Activated CD4-positive, alpha-beta T cell treated with anti-CD3 and anti-CD28 coated beads, Interleukin-2, Interleukin-4, amounts not matched to agents 100 ng/mL and 50 ng/mL, durations not matched to agents 16 hours and 8 hours (primary cell): ENCODE measurements at regions not wholly inside any gene's neighbourhood (a gene's known extent, or its start where the extent isn't known, plus 50 kb on each side); places are given as distances from the start of the nearest gene placed in this dataset.
"Not testable (repeated sequence)": the region's sequence is repeated elsewhere in the genome, so short reads cannot be mapped to it uniquely, and the experiment has no call there.

Experiments used
- DNase-seq: peaks from one replicate; pipeline ENCODE4 v3.0.0-alpha.2; 2020; ENCODE audit warnings: low spot score

DNA sequence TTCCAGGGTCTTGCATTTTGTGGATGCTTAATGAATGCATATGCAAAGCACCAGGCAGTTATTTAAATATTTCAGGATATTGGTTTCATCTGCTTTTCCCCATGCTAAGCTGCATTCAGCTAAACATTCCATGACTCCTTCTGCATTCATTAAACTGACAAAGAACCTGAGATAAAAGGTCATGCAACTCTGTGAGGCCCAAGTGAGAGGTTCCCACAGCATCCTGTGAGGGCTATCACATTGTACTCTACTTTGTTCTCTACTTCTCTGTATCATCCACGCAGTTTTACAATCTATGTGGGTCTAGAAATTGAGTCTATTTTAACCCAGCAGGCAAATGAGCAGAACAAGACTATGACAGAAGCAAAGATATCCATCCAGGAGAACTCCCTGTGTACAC lies 86.4 kb upstream of the PRSS16 start:
- no peak for DNase-seq

DNA sequence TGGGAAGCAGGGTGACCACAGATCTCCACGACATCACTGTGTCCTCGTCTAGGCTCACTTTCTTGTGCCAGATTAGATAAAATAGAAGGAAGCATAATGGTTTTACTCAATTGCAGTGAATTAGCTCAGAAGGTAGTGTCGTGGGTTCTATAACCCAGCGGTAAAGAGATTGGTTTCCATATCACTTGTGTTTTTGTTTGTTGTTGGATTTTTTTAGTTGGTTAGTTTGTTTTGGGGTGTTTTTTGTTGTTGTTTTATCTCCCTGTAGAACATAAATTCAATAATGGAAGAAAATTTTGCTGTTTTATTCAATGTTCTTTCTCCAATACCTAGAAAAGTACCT lies 85.9 kb upstream of the PRSS16 start:
- DNase-seq: no peak

DNA sequence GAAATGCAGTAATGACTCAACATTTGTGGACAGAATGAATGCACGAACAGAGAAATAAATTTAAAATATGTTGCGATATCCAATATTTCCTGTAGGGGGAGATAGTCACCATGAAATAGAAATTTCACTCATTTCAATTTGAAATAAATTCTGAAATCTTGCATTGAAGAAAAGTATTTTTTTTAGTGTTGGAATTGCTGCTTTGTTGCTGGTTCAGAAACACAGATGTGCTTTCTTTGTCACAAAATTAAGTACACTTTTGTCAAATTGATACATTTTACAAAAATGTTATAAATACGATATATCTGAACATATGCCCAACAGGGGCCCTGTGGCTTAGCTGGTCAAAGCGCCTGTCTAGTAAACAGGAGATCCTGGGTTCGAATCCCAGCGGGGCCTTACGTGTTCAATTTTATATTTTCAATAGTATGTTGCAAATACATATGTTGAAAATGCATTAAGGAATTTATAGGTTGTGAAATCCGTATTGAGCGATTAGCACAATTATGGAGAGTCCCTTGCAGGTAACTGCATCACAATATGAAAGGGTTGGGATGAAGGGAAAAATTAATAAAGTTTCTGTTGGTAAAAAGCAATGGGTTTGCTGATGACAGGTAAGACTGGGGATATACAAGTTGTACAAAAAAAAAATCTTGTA lies 85.4 kb upstream of the PRSS16 start:
- DNase-seq: peak; percentile 67

DNA sequence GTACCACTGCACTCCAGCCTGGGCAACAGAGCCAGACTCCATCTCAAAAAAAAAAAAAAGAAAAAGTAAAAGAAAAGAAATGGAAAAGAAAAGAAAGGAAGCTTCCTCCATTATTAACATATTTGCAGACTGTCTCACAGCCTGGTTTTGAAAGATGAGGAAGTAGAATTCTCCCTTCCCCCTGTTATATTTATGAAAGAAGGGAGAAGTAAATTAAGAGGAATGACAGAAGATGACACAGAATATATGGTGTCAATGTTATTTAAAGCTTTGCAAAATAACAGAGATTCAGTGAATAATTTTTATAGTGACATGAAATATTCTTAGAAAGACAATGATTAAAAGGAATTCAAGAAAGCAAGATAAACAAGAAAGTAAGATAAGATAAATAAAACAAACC lies 83.7 kb upstream of the PRSS16 start:
- DNase-seq: no peak

DNA sequence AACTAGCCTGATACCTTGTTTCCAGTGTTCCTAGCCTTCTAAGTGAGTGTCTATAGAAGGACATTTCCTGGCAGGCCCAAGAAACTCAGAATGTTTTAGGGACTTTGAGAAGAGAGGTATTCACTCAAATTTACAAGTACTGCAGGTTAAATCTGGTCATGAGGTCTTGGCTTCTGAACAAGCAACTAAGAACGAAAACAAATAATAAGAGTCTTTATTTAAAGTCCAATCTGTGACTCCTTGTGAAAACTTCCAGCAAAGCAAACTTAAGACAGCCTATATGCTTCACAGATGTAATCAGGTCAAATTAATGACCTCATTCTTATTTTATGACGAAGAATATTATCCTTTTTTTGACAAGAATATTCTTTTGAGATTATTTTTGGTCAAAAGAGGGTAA lies 79.4 kb upstream of the PRSS16 start:
- DNase-seq: no peak

DNA sequence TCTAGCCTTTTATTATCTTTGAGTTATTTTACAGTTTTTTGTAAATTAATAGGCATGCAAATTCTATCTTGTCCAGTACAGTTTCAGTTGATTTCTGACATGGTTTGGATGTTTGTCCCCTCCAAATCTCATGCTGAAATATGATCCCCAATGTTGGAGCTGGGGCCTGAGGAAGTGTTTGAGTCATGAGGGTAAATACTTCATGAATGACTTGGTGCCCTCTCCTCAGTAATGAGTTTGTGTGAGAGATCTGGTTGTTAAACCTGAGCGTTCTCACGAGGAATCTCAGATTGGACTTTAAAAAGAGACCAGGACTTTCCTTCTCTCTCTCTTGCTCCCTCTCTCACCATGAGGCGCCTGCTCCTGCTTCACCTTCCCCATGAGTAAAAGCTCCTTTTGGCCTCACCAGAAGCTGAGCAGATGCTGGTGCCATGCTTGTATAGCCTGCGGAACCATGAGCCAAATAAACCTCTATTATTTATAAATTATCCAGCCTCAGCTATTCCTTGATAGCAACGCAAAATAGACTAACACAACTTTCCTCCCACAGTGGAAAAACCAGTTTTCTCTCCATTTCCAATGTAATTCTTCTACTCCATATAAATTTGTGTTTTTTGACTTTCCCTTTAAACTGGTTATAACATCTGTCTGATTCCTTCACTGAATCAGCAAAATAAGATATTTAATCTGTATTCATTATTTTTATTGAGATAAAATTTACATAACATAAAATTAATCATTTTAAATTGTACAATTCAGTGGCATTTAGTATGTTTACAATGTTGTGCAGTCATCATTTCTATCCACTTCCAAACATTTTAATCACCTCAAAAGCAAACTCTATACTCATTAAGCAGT lies 78.7 kb upstream of the PRSS16 start:
- no peak for DNase-seq

DNA sequence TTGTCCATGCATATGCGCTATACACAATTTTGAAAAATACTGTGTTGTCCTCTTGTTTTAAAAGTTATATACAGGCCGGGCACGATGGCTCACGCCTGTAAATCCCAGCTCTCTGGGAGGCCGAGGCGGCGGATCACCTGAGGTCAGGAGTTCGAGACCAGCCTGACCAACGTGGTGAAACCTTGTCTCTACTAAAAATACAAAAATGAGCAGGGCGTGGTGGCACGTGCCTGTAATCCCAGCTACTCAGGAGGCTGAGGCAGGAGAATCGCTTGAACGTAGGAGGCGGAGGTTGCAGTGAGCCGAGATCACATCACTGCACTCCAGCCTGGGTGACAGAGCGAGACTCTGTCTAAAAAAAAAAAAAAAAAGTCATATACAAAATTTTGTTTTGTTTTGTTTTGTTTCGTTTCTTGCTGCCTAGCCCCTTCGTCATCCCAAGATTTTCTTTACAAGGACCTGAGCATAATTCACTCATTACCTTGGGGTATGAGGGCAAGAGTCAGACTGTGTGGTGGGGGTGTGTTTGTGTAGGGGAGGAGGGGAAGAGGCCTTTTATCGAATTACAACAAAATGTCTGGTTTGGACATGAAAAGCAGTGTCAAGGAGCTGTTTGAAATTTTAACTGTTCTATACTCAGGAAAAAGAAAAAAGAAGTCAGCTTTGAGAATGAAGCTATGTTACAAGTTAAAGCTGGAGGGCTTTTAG lies 74.8 kb upstream of the PRSS16 start:
- DNase-seq: not testable (repeated sequence)

DNA sequence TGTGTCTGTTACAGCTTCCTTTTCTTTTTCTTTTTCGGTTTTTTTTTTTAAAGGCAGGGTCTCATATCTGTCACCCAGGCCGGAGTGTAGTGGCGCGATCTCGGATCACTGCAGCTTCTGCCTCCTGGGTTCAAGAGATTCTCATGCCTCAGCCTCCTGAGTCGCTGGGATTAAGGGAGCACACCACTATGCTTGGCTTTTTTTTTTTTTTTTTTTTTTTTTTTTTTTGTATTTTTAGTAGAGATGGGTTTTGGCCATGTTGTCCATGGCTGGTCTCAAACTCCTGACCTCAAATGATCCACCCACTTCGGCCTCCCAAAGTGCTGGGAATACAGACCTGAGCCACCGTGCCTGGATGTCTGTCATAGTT lies 74.3 kb upstream of the PRSS16 start:
- not testable (repeated sequence) for DNase-seq

DNA sequence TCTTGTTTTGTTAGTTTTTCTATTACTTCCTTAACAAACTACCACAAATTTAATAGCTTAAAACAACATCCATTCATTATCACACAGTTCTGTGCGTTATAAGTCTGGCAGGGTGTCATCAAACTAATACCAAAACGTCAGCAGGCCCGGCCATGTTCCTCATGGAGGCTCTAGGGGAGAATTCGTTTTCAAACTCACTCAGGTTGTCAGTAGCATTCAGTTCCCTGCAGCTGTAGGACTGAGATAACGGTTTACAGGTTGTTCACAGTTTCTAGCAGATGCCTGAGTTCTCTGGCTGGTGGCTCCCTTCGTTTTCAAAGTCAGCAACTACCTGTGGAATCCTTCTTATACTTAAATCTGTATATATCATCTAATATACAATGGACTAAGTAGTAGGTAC lies 72.5 kb upstream of the PRSS16 start:
- no peak for DNase-seq

DNA sequence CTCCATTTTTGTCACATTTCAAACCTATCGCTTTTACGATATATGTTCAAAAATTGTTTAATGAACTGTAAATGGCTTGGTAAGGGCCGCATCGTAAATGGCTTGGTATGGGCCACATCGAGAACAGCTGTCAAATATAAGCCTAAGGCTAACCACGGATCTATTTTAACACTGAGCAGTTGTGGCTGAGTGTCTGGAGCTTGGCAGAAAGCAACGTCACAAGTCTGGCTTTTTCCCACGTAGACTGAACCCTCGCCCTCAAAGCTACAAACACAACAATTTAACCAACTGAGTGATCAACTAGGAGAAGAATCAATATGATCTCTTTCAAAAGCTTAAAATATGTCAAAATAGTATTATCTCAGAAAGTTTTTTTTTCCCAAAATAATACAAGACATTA lies 71.4 kb upstream of the PRSS16 start:
- DNase-seq: no peak

DNA sequence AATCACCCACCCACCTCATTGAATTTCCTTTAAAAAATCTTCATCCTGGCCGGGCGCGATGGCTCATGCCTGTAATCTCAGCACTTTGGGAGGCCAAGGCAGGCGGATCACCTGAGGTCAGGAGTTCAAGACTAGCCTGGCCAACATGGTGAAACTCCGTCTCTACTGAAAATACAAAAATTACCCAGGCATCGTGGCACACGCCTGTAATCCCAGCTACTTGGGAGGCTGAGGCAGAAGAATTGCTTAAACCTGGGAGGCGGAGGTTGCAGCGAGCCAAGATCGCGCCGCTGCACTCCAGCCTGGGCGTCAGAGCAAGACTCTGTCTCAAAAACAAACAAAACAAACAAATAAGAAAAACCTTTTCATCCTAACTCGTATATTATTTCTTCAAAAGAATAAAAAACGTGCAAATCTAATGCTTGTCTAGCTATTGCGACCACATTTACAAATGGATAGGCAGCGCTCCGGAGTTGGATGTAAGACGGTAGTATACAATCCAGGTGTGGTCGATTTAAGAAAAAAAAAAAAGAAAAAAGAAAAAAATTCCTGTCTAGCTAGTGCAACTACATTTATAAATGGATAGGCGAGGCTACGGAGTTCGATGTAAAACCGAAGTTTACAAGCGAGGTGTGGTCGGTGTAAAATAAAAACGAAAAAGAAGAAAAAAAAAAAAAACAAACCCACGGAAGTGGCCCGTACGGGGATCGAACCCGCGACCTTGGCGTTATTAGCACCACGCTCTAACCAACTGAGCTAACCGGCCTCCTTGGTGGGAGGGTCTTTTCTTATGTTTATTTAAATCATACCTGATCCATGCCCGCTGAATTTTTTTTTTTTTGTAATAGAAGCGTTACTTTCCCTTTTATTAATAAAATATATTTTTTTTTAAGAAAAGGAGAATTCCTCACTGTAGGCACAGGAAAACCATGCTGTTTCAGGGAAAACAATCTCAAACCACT lies 70.7 kb upstream of the PRSS16 start:
- DNase-seq: peak; percentile 62

DNA sequence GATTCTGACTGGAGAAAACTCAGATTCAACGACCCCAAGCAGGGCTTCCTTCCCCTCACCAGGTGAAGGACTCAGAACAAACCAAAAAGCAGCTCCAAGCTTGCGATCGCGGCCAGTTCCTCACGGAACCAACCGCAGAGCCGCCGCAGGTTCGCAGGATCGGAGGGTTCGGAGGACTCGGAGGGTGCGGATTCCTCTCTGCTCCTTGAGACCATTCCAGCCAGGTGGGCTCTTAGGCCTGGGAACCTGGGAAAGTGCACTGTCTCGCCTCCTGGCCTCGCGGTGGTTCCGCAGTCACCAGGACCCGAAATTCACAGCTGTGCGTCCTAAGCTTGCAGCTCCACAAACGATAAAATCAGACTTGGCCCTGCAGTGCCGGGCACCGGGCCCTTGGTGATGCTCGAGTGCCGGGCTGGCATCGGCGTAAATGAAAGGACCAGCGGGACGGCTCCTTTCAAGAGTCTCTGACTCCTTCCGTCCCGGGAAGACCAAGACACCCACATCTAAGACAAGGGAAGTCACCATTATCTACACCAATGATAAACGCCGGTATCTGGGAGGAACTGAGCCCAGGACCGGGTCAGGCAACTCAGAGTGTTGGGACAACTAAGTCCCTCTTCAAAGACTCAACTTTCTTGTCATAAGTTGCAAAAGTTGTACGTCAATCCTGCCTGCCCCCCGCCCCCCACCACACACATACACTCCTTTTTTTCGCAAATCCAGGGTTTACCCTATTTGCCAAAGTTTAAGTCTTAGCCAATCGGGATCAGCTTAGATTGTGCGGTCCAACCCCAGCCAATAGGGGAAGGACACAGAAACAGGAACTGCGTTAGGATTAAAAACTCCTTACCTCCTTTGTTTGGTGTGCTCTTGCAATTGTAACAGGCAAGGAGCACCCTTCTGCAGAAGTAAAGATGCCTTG lies 69.8 kb upstream of the PRSS16 start:
- peak; percentile 83 for DNase-seq

DNA sequence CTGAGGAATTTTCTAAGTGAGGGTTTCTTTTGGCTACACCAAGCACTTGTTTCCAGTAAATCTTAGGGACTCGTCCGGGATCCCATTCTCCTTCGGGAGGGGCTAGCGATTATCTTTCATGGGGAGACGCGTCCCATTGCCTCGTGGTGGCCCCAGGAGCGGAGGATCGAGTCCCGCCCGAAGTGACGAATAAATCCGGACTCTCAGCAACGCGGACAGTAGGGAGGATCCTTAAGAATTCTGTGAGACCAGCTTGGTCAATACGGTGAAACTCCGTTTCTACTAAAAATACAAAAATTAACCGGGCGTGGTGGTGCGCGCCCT lies 69.1 kb upstream of the PRSS16 start:
- no peak for DNase-seq

DNA sequence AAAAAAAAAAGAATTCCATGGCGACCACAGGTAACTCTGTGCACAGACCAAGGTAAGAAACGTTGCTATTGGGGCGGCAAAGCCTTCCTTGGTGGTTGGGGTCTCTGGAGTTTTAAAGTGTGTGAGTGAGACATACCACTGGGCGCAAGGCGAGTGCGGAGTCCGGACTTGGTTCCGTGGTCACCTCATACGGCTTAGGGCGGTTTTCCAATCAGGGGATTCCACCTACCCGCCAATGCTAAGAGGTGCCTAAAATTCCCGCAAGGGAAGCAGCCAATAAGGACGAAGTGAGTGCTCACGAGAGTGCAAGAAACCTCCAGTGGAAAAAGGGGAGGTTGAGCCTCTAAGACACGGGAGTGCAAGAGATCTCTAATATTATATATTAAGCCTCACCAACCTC lies 68.6 kb upstream of the PRSS16 start:
- no peak for DNase-seq

DNA sequence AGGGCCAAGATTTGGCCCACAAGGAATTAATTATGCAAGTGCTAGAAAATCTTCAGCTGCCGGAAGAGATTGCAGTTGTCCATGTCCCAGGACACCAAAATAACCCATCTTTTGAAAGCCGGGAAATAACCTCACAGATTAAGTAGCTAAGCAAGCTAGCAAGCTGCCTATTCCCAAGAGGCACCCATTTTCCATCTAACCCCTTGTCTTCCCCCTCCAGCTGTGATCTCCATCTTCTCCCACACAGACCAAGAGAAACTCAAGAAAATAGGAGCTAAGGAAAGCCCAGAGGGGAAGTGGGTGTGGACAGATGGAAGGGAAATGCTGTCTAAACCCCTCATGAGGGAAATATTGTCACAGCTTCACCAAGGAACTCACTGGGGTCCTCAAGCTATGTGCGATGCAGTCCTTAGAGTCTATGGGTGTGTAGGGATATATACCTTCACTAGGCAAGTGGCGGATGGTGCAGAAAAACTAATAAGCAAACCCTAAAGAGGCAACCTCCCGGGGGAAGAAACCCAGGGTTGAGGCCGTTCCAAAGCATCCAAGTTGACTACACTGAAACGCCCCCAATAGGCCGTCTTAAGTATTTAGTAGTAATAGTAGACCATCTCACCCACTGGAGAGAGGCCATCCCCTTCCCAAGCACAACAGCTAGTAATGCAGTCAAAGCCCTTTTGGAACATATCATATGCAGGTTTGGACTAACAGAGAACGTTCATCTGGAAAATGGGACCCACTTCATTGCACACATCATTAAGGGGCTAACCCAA lies 64.3 kb upstream of the PRSS16 start:
- no peak for DNase-seq

DNA sequence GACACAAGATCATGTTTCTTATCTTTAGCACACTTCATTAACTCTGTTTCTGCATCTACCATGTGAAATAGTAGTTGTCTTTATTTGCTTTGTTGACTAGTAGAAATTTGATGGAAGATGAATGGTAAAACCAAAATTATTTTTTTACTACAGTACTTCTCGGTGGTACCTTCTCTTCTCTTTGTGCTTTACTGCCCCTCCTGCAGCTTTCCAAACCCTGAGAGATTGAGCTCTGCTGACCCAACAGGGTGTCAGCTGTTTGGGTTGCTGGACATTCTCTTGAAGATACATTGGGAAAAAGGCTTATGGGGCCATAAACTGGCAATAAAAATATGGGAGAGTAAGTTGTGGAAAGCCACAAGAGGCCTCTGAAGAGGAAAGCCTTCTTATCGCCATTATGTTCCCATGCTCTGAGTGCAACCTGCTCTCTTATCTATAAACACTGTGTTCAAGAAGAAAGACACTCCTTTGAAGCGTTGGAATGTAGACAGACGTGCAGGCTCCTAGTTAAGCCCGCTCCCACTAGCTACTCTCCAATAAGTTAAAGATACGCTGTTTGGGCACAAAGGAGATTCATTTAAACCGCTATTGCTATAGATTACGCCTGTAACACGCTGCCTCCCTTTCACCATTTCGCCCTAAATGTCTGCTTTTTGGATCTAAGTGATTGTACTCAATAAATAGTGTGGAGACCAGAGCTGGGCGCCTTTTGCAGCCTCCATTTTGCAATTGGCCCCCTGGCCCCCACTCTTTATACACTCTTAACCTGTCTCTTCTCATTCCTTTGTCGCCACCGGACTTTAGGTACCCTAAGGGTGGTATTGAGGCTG lies 60.1 kb upstream of the PRSS16 start:
- DNase-seq: no peak

DNA sequence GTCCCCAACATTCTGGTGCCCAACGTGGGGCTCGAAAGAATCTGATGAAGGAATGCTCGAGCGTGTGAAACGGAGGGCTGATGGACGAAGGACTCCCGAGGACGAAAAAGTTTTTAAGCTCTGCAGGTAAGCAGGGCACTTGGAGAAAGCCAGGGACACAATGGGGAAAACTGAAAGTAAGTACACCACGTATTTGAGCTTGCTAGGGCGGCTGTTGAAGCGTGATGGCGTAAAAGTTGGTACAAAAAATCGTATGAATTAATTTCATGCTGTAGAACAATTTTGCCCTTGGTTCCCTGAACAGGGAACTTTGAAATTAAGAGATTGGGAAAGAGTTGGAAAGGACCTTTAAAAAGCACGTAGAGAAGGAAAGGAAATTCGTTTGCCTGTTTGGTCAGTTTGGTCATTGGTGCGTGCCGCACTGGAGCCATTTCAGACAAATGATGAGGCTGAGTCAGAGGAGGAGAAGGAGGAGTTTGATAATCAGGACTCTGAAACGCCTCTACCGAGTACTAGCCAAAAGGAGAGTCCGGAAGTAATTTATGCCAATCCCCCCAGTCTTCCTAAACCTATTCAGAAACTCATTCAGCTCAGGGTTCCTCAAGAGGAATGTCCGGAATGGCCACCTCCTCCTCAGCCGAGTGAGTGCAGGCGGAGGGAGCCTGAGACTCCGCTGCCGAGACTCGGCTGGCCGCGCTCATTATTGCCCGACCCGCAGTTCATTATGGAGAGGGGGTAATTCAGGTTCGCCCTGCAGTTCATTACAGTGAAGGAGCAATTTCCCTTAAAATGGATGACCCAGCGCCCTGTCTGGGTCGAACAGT lies 59.2 kb upstream of the PRSS16 start:
- DNase-seq: peak; percentile 55

DNA sequence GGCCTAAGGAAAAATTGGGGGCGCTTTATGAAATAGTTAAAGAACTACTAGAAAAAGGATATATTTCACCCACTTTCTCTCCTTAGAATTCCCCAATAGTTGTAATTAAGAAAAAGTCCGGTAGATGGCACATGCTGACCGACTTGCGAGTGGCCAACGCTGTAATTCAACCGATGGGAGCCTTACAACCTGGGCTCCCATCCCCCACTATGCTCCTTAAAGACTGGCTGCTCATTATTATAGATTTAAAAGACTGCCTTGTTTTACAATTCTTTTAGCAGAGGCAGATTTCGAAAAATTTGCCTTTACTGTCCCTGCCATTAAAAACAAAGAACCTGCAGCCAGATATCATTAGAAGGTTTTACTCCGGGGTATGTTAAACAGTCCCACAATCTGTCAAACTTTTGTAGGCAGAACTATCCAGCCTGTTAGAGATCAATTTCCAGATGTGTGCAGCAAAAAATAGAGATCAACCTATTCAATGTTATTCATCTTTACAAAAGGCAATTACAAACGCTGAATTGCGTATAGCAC lies 58.5 kb upstream of the PRSS16 start:
- DNase-seq: peak; percentile 82
